ENCODE measurements at regions not wholly inside any gene's neighbourhood (a gene's known extent, or its start where the extent isn't known, plus 50 kb on each side); places are given as distances from the start of the nearest gene placed in this dataset.

GRCh38 chr4:120304801-120305200, 238.2 kb upstream of the MAD2L1 start:
- TF ChIP-seq, protein P1, sequence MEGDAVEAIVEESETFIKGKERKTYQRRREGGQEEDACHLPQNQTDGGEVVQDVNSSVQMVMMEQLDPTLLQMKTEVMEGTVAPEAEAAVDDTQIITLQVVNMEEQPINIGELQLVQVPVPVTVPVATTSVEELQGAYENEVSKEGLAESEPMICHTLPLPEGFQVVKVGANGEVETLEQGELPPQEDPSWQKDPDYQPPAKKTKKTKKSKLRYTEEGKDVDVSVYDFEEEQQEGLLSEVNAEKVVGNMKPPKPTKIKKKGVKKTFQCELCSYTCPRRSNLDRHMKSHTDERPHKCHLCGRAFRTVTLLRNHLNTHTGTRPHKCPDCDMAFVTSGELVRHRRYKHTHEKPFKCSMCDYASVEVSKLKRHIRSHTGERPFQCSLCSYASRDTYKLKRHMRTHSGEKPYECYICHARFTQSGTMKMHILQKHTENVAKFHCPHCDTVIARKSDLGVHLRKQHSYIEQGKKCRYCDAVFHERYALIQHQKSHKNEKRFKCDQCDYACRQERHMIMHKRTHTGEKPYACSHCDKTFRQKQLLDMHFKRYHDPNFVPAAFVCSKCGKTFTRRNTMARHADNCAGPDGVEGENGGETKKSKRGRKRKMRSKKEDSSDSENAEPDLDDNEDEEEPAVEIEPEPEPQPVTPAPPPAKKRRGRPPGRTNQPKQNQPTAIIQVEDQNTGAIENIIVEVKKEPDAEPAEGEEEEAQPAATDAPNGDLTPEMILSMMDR (IDR thresholded peaks at IDR 0.05) = no peak
- TF ChIP-seq SIN3A (IDR thresholded peaks at IDR 0.05; ENCODE audit: borderline replicate concordance, insufficient read depth, low read depth, low read length) (no peak), REST (IDR thresholded peaks at IDR 0.05; ENCODE audit: insufficient read depth in 1 of 2, low read depth in 2 of 2, low read length in 1 of 2) (no peak)

Data from Panc1 (cell line).